HEK293 (cell line): ENCODE measurements at regions not wholly inside any gene's neighbourhood (a gene's known extent, or its start where the extent isn't known, plus 50 kb on each side); places are given as distances from the start of the nearest gene placed in this dataset.

ENCODE experiments used
- CTCF ChIA-PET: fragments of 350-600 bp; formaldehyde crosslinking; extraction: SDS; loops from one replicate; lab custom pipeline; 2021; ENCODE audit warnings: antibody characterized with exemption; lab: Yijun Ruan, JAX
- POLR2A ChIA-PET: fragments of 300-600 bp; formaldehyde crosslinking; extraction: SDS; loops from one replicate; lab custom pipeline; 2020; ENCODE audit warnings: antibody characterized with exemption, inconsistent platforms; lab: Yijun Ruan, JAX
- H3K27ac ChIP-seq: fragments of 200-500 bp; sonication (Bioruptor generic); 2 replicates; pipeline ENCODE4 v1.5.1; 2014; ENCODE audit warnings: low read depth, low read length, control low read depth, inconsistent platforms; ENCODE audit errors: extremely low read depth
- H3K36me3 ChIP-seq, 2 experiments: fragments of 200-500 bp in 1 of 2; sonication (Bioruptor generic) in 1 of 2; 1 replicate in 1 of 2; 2 replicates in 1 of 2; pipeline ENCODE4 v1.5.1; 2014 to 2017; ENCODE audit warnings: inconsistent platforms in 2 of 2, low read length in 2 of 2; ENCODE audit not compliant: control insufficient read depth in 2 of 2, insufficient read depth in 1 of 2
- H3K4me1 ChIP-seq: fragments of 200-500 bp; sonication (Bioruptor generic); 2 replicates; pipeline ENCODE4 v1.5.1; 2014; ENCODE audit warnings: mild to moderate bottlenecking, low read length, inconsistent platforms; ENCODE audit not compliant: control insufficient read depth, insufficient read depth
- H3K4me3 ChIP-seq: 2 replicates; pipeline ENCODE4 v1.5.1; 2011; ENCODE audit warnings: low read depth, mild to moderate bottlenecking, control low read depth, low read length, moderate library complexity
- H3K9me3 ChIP-seq: fragments of 200-500 bp; sonication (Bioruptor generic); 2 replicates; pipeline ENCODE4 v1.5.1; 2014; ENCODE audit warnings: low read depth, low read length, inconsistent platforms; ENCODE audit not compliant: control insufficient read depth, insufficient read depth
- KLF10 ChIP-seq: fragments of 450-650 bp; IDR thresholded peaks from 2 replicates; pipeline ENCODE4 v1.5.1; 2018; ENCODE audit warnings: missing biosample characterization, mild to moderate bottlenecking, missing genetic modification characterization
- MZF1 ChIP-seq: fragments of 450-650 bp; formaldehyde crosslinking; IDR thresholded peaks from 2 replicates; pipeline ENCODE4 v1.5.1; 2017; ENCODE audit warnings: missing biosample characterization, missing genetic modification characterization, borderline replicate concordance
- REPIN1 ChIP-seq: fragments of 450-650 bp; formaldehyde crosslinking; IDR thresholded peaks from 2 replicates; pipeline ENCODE4 v1.5.1; 2017; ENCODE audit warnings: missing biosample characterization, missing genetic modification characterization, low read depth
- SALL2 ChIP-seq: fragments of 450-650 bp; formaldehyde crosslinking; IDR thresholded peaks from 2 replicates; pipeline ENCODE4 v1.5.0; 2017; ENCODE audit warnings: missing biosample characterization, mild to moderate bottlenecking, missing genetic modification characterization, borderline replicate concordance
- ZBTB1 ChIP-seq: fragments of 450-650 bp; formaldehyde crosslinking; IDR thresholded peaks from 2 replicates; pipeline ENCODE4 v1.5.1; 2016; ENCODE audit warnings: missing biosample characterization, missing genetic modification characterization
- ZBTB8A ChIP-seq: fragments of 450-650 bp; formaldehyde crosslinking; IDR thresholded peaks from 2 replicates; pipeline ENCODE4 v1.5.1; 2016; ENCODE audit warnings: missing biosample characterization, missing genetic modification characterization
- ZNF214 ChIP-seq: fragments of 450-650 bp; formaldehyde crosslinking; IDR thresholded peaks from 2 replicates; pipeline ENCODE4 v1.5.1; 2017; ENCODE audit warnings: missing biosample characterization, mild to moderate bottlenecking, missing genetic modification characterization, borderline replicate concordance
- ZNF398 ChIP-seq: fragments of 450-650 bp; formaldehyde crosslinking; IDR thresholded peaks from 2 replicates; pipeline ENCODE4 v1.5.1; 2017; ENCODE audit warnings: missing biosample characterization, missing genetic modification characterization
- ZNF514 ChIP-seq: fragments of 450-650 bp; formaldehyde crosslinking; IDR thresholded peaks from 2 replicates; pipeline ENCODE4 v1.5.1; 2016; ENCODE audit warnings: missing biosample characterization, missing genetic modification characterization
- ZNF518A ChIP-seq: fragments of 450-650 bp; formaldehyde crosslinking; conservative IDR thresholded peaks from 2 replicates; pipeline ENCODE4 v1.5.1; 2016; ENCODE audit warnings: low read depth, missing biosample characterization, missing genetic modification characterization
- ZNF560 ChIP-seq: fragments of 450-650 bp; formaldehyde crosslinking; IDR thresholded peaks from 2 replicates; pipeline ENCODE4 v1.5.1; 2017; ENCODE audit warnings: missing biosample characterization, missing genetic modification characterization, borderline replicate concordance
- ZNF658 ChIP-seq: fragments of 450-650 bp; formaldehyde crosslinking; IDR thresholded peaks from 2 replicates; pipeline ENCODE4; 2016; ENCODE audit warnings: missing biosample characterization, missing genetic modification characterization
- ZNF768 ChIP-seq: fragments of 450-650 bp; formaldehyde crosslinking; IDR thresholded peaks from 2 replicates; pipeline ENCODE4 v1.5.1; 2018; ENCODE audit warnings: missing biosample characterization, mild to moderate bottlenecking, missing genetic modification characterization
- ZNF792 ChIP-seq: fragments of 450-650 bp; formaldehyde crosslinking; IDR thresholded peaks from 2 replicates; pipeline ENCODE4 v1.5.1; 2016; ENCODE audit warnings: missing biosample characterization, missing genetic modification characterization
- ZNF830 ChIP-seq: fragments of 450-650 bp; IDR thresholded peaks from 2 replicates; pipeline ENCODE4 v1.5.0; 2018; ENCODE audit warnings: missing biosample characterization, missing genetic modification characterization, low read depth, mild to moderate bottlenecking, moderate library complexity
- ZXDB ChIP-seq: fragments of 450-650 bp; formaldehyde crosslinking; IDR thresholded peaks from 2 replicates; pipeline ENCODE4 v1.5.1; 2016; ENCODE audit warnings: missing biosample characterization, missing genetic modification characterization
- TF ChIP-seq, protein P1 (sequence below): fragments of 450-650 bp; formaldehyde crosslinking; IDR thresholded peaks from 2 replicates; pipeline ENCODE4 v1.5.1; 2016; ENCODE audit warnings: missing biosample characterization, missing genetic modification characterization
- TF ChIP-seq, protein P2 (sequence below): fragments of 450-650 bp; formaldehyde crosslinking; IDR thresholded peaks from 2 replicates; pipeline ENCODE4 v1.5.1; 2016; ENCODE audit warnings: missing biosample characterization, missing genetic modification characterization

DNA sequence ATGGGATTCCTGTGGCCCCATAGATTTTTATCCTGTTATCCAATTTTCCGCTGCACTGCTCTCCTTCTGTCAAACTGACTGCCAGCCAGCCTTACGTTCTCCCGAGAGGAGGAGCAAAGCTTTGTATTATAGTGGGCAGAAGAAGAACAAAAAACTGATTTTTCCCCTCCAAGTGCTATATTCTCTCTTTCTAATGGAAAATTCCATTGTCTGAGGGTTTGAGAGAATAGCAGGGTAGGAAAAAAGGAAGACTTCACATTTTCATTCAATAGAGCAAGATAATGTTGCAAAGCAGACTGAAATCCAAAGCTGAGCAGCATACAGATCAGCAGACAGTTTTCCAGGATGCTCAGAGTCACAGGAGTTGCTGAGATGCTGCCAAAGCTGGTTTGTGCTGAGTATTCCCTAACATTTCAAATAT, 238.0 kb downstream of the UBE2E3 start:
- no peak overlapping the region for H3K4me3 ChIP-seq
- no peak overlapping the region for H3K27ac ChIP-seq
- H3K36me3 ChIP-seq, result no peaks in the 10 kb centered on the region
- POLR2A ChIA-PET, result no interaction called here
- TF ChIP-seq REPIN1 (tag by site-specific recombination), result no peak
- no peak for TF ChIP-seq ZNF768 (tag by site-specific recombination)
- TF ChIP-seq, protein P1, sequence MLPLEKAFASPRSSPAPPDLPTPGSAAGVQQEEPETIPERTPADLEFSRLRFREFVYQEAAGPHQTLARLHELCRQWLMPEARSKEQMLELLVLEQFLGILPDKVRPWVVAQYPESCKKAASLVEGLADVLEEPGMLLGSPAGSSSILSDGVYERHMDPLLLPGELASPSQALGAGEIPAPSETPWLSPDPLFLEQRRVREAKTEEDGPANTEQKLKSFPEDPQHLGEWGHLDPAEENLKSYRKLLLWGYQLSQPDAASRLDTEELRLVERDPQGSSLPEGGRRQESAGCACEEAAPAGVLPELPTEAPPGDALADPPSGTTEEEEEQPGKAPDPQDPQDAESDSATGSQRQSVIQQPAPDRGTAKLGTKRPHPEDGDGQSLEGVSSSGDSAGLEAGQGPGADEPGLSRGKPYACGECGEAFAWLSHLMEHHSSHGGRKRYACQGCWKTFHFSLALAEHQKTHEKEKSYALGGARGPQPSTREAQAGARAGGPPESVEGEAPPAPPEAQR (tag by site-specific recombination), result no peak
- no peak for TF ChIP-seq KLF10
- no peak for TF ChIP-seq SALL2 (tag by site-specific recombination)
- TF ChIP-seq ZXDB (tag by site-specific recombination), result no peak
- no peak for TF ChIP-seq ZNF518A (tag by site-specific recombination)
- no peak for TF ChIP-seq ZNF214
- TF ChIP-seq ZNF658 (tag by site-specific recombination), result no peak
- no peak for TF ChIP-seq ZNF792
- no peak for TF ChIP-seq ZNF398
- H3K4me1 ChIP-seq, result no peaks in the 10 kb centered on the region
- no peaks in the 10 kb centered on the region for H3K9me3 ChIP-seq
- CTCF ChIA-PET, result interaction anchor here (0.6 kb wide), 1 partner anchor 29 kb away, joined by 3 read pairs; no protein-coding TSS in a partner anchor

DNA sequence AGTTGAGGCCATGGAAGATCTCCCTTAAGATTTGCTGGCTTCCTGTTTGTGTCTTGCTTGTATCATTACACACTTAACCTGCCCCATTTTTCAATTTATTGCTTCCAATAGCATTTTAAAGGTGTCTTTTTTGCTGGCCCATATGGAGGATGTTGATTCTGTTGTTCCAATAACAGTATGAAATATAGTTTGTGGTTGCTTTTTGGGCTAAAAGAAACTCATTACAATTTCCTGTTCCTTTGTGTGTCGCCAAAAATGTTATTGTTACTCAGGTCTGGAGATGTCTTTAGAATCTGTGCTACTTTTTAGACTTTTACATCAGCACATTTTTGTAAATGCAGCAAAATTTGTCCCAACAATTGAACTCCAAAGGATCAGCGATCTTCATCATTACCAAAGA, 234.0 kb upstream of the ITGA4 start:
- Histone ChIP-seq H3K4me3 (no peak overlapping the region), H3K4me1 (no peaks in the 10 kb centered on the region), H3K27ac (no peak overlapping the region), H3K36me3 (no peaks in the 10 kb centered on the region), H3K9me3 (no peaks in the 10 kb centered on the region)
- TF ChIP-seq MZF1, result no peak
- no peak for TF ChIP-seq ZNF514 (tag by site-specific recombination)
- no peak for TF ChIP-seq KLF10
- no peak for TF ChIP-seq ZNF560 (tag by site-specific recombination)
- no peak for TF ChIP-seq ZNF830 (tag by site-specific recombination)
- TF ChIP-seq ZBTB8A (tag by site-specific recombination), result no peak
- no peak for TF ChIP-seq SALL2 (tag by site-specific recombination)
- no peak for TF ChIP-seq ZNF792
- no peak for TF ChIP-seq ZBTB1 (tag by site-specific recombination)
- TF ChIP-seq, protein P2, sequence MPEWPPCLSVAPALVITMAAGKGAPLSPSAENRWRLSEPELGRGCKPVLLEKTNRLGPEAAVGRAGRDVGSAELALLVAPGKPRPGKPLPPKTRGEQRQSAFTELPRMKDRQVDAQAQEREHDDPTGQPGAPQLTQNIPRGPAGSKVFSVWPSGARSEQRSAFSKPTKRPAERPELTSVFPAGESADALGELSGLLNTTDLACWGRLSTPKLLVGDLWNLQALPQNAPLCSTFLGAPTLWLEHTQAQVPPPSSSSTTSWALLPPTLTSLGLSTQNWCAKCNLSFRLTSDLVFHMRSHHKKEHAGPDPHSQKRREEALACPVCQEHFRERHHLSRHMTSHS, result no peak
- ChIA-PET POLR2A (no interaction called here), CTCF (no interaction called here)
